H1 (cell line): ENCODE measurements at regions not wholly inside any gene's neighbourhood (a gene's known extent, or its start where the extent isn't known, plus 50 kb on each side); places are given as distances from the start of the nearest gene placed in this dataset.

Experiments
- CTCF ChIA-PET: fragments of 300-600 bp; sonication (Branson Sonifier 250); formaldehyde crosslinking; loops from one replicate; lab custom pipeline; 2021; ENCODE audit not compliant: partially characterized antibody; lab: Charles Lee
- POLR2A ChIA-PET: fragments of 300-600 bp; sonication (Branson Sonifier 250); formaldehyde crosslinking; loops from one replicate; lab custom pipeline; 2021; ENCODE audit warnings: inconsistent platforms; ENCODE audit not compliant: partially characterized antibody; lab: Charles Lee
- DNase-seq, 2 experiments: peaks; one replicate each; pipeline versions ENCODE4 v3.0.0 to v3.0.0-alpha.2; 2010 to 2022; ENCODE audit warnings: low spot score in 2 of 2, low read depth in 1 of 2, mixed read lengths in 1 of 2
- FAIRE-seq: peaks from 2 replicates; lab custom pipeline; 2011; peaks lifted over from hg19 to GRCh38; lab: Jason Lieb, UNC
- H2AFZ ChIP-seq: 2 replicates; pipeline ENCODE4 v1.8.1; 2012; ENCODE audit warnings: low read length, inconsistent platforms
- H2AK5ac ChIP-seq: 2 replicates; pipeline ENCODE4 v1.6.1; 2013; ENCODE audit warnings: low read depth, low read length
- H2BK120ac ChIP-seq: replicated peaks from 2 replicates; pipeline ENCODE3; 2013; ENCODE audit warnings: low read depth, low read length, inconsistent platforms
- H2BK12ac ChIP-seq: 2 replicates; pipeline ENCODE4 v1.6.1; 2013; ENCODE audit warnings: low read depth, low read length
- H2BK15ac ChIP-seq: 2 replicates; pipeline ENCODE4 v1.6.1; 2013; ENCODE audit warnings: low read length
- H2BK20ac ChIP-seq: 2 replicates; pipeline ENCODE4 v1.6.1; 2013; ENCODE audit warnings: low read length
- H2BK5ac ChIP-seq: 2 replicates; pipeline ENCODE4 v1.6.1; 2013; ENCODE audit warnings: low read depth, low read length
- H3K14ac ChIP-seq: 2 replicates; pipeline ENCODE4 v1.6.1; 2013; ENCODE audit warnings: inconsistent platforms; ENCODE audit not compliant: insufficient read length
- H3K18ac ChIP-seq: 2 replicates; pipeline ENCODE4 v1.6.1; 2013; ENCODE audit warnings: low read length; ENCODE audit errors: extremely low read depth
- H3K23ac ChIP-seq: 2 replicates; pipeline ENCODE4 v1.6.1; 2013; ENCODE audit warnings: inconsistent platforms; ENCODE audit not compliant: insufficient read length
- H3K23me2 ChIP-seq: 2 replicates; pipeline ENCODE4 v1.6.1; 2013; ENCODE audit warnings: low read depth, low read length
- H3K27ac ChIP-seq: 2 replicates; pipeline ENCODE4 v1.6.1; 2011; ENCODE audit warnings: low read depth, low read length, inconsistent platforms
- H3K27me3 ChIP-seq, 4 experiments: replicated peaks in 1 of 4; 1 replicate in 1 of 4; 2 replicates in 3 of 4; pipeline versions ENCODE4 v1.6.1 to v1.8.1; 2011 to 2013; ENCODE audit warnings: low read length in 3 of 4, mild to moderate bottlenecking in 3 of 4, inconsistent platforms in 2 of 4, mixed read lengths in 2 of 4, moderate library complexity in 1 of 4; ENCODE audit not compliant: control insufficient read depth in 3 of 4, insufficient read depth in 3 of 4; ENCODE audit errors: extremely low read depth in 1 of 4
- H3K36me3 ChIP-seq, 4 experiments: 2 replicates each; pipeline versions ENCODE4 v1.6.1 to v1.8.1; 2011 to 2013; ENCODE audit warnings: mild to moderate bottlenecking in 4 of 4, low read length in 3 of 4, moderate library complexity in 2 of 4, control low read depth in 1 of 4, inconsistent platforms in 1 of 4; ENCODE audit not compliant: insufficient read depth in 4 of 4, control insufficient read depth in 2 of 4
- H3K4ac ChIP-seq: replicated peaks from 2 replicates; pipeline ENCODE3; 2013; ENCODE audit warnings: low read length, low read depth, mixed read lengths, inconsistent platforms; ENCODE audit not compliant: insufficient read length
- H3K4me1 ChIP-seq, 4 experiments: replicated peaks in 1 of 4; 1 replicate in 1 of 4; 2 replicates in 3 of 4; pipeline versions ENCODE4 v1.6.1 to v1.8.1; 2011 to 2013; ENCODE audit warnings: low read length in 3 of 4, inconsistent platforms in 2 of 4, mixed read lengths in 1 of 4; ENCODE audit not compliant: insufficient read depth in 4 of 4, control insufficient read depth in 3 of 4
- H3K4me2 ChIP-seq, 2 experiments: 2 replicates each; pipeline versions ENCODE4 v1.6.1 to v1.8.1; 2011 to 2013; ENCODE audit warnings: low read depth in 2 of 2, low read length in 2 of 2, control low read depth in 1 of 2, inconsistent platforms in 1 of 2, mild to moderate bottlenecking in 1 of 2; ENCODE audit not compliant: insufficient read depth in 1 of 2
- H3K4me3 ChIP-seq, 4 experiments: fragments of 200-600, 300-600 bp in 1 of 4; sonication (generic), shearing (Covaris generic), sonication (Bioruptor Twin) in 1 of 4; 2 replicates each; pipeline versions ENCODE4 v1.5.1 to v1.8.1; 2011 to 2016; ENCODE audit warnings: low read length in 4 of 4, low read depth in 3 of 4, control low read depth in 2 of 4, inconsistent platforms in 2 of 4, mild to moderate bottlenecking in 2 of 4, mixed read lengths in 1 of 4, moderate library complexity in 1 of 4; ENCODE audit not compliant: insufficient read depth in 2 of 4; ENCODE audit errors: extremely low read depth in 1 of 4
- H3K56ac ChIP-seq: replicated peaks from 2 replicates; pipeline ENCODE3; 2013; ENCODE audit warnings: low read depth, mild to moderate bottlenecking, mixed read lengths, low read length, inconsistent platforms; ENCODE audit not compliant: insufficient read length
- H3K79me1 ChIP-seq: 2 replicates; pipeline ENCODE4 v1.6.1; 2013; ENCODE audit warnings: low read depth, low read length, control low read depth
- H3K79me2 ChIP-seq, 2 experiments: 2 replicates each; pipeline versions ENCODE4 v1.6.1 to v1.8.1; 2012 to 2013; ENCODE audit warnings: low read length in 2 of 2, mild to moderate bottlenecking in 2 of 2, inconsistent platforms in 1 of 2; ENCODE audit not compliant: insufficient read depth in 2 of 2, control insufficient read depth in 1 of 2
- H3K9ac ChIP-seq, 4 experiments: replicated peaks in 1 of 4; 1 replicate in 1 of 4; 2 replicates in 3 of 4; pipeline versions ENCODE4 v1.6.1 to v1.8.1; 2011 to 2013; ENCODE audit warnings: low read depth in 3 of 4, low read length in 3 of 4, control low read depth in 2 of 4, mild to moderate bottlenecking in 2 of 4, moderate library complexity in 2 of 4, inconsistent platforms in 1 of 4; ENCODE audit errors: extremely low read depth in 1 of 4
- H3K9me3 ChIP-seq, 2 experiments: 2 replicates each; pipeline versions ENCODE4 v1.6.1 to v1.8.1; 2012 to 2013; ENCODE audit warnings: mild to moderate bottlenecking in 2 of 2, moderate library complexity in 2 of 2, control low read depth in 1 of 2, inconsistent platforms in 1 of 2, low read depth in 1 of 2, low read length in 1 of 2, mixed read lengths in 1 of 2; ENCODE audit not compliant: insufficient read depth in 2 of 2
- H4K20me1 ChIP-seq, 2 experiments: replicated peaks in 1 of 2; 2 replicates each; pipeline versions ENCODE3 to v1.8.1; 2011 to 2013; ENCODE audit warnings: inconsistent platforms in 2 of 2, low read length in 2 of 2, mild to moderate bottlenecking in 1 of 2; ENCODE audit not compliant: insufficient read depth in 2 of 2, control insufficient read depth in 1 of 2
- H4K5ac ChIP-seq: 2 replicates; pipeline ENCODE4 v1.6.1; 2013; ENCODE audit warnings: low read length, low read depth, mixed read lengths, inconsistent platforms; ENCODE audit not compliant: insufficient read length
- H4K8ac ChIP-seq: 2 replicates; pipeline ENCODE4 v1.8.0; 2013; ENCODE audit warnings: mild to moderate bottlenecking, moderate library complexity, low read length, inconsistent platforms; ENCODE audit not compliant: insufficient read depth; ENCODE audit errors: extremely low read depth
- H4K91ac ChIP-seq: replicated peaks from 2 replicates; pipeline ENCODE3; 2013; ENCODE audit warnings: low read length, mixed read lengths, inconsistent platforms; ENCODE audit not compliant: insufficient read length
- ATF2 ChIP-seq: IDR thresholded peaks from 2 replicates; pipeline ENCODE4 v1.6.1; 2012; ENCODE audit warnings: low read length, inconsistent platforms
- BACH1 ChIP-seq: IDR thresholded peaks from 2 replicates; pipeline ENCODE4 v1.6.1; 2012; ENCODE audit warnings: low read length, improper control_type of control experiment
- BCL11A ChIP-seq, 2 experiments: IDR thresholded peaks; one replicate each; pipeline ENCODE4 v1.6.1; 2011; ENCODE audit warnings: low read depth in 2 of 2, low read length in 2 of 2, mild to moderate bottlenecking in 2 of 2
- CBX5 ChIP-seq: fragments of 300-800, 300-1000 bp; sonication (generic); IDR thresholded peaks from 2 replicates; pipeline ENCODE4 v1.7.1; 2016; ENCODE audit warnings: antibody characterized with exemption, low read length, low read depth
- CEBPB ChIP-seq: IDR thresholded peaks from 2 replicates; pipeline ENCODE4 v1.6.1; 2012; ENCODE audit warnings: low read depth, low read length
- E2F6 ChIP-seq: IDR thresholded peaks from 2 replicates; pipeline ENCODE4 v1.6.1; 2012; ENCODE audit warnings: inconsistent platforms
- GTF2F1 ChIP-seq: IDR thresholded peaks from 2 replicates; pipeline ENCODE4 v1.6.1; 2012; ENCODE audit warnings: low read depth, low read length, improper control_type of control experiment, borderline replicate concordance
- KDM1A ChIP-seq: fragments of 200-600, 300-600 bp; sonication (generic); IDR thresholded peaks from 2 replicates; pipeline ENCODE4 v1.7.1; 2016; ENCODE audit warnings: mild to moderate bottlenecking, low read length, borderline replicate concordance
- KDM5A ChIP-seq: fragments of 200-600 bp; IDR thresholded peaks from 2 replicates; pipeline ENCODE4 v1.7.1; 2012; ENCODE audit warnings: mild to moderate bottlenecking, low read length, inconsistent platforms, mixed read lengths
- NRF1 ChIP-seq: IDR thresholded peaks from 2 replicates; pipeline ENCODE4 v1.6.1; 2011; ENCODE audit warnings: mild to moderate bottlenecking, low read depth, low read length, improper control_type of control experiment
- POU5F1 ChIP-seq: IDR thresholded peaks from 2 replicates; pipeline ENCODE4 v1.6.1; 2011; ENCODE audit warnings: low read depth, mild to moderate bottlenecking, low read length, moderate library complexity
- RXRA ChIP-seq: IDR thresholded peaks from 2 replicates; pipeline ENCODE4 v1.6.1; 2011; ENCODE audit warnings: low read depth, mild to moderate bottlenecking, low read length, moderate library complexity; ENCODE audit not compliant: insufficient read depth
- SP2 ChIP-seq: IDR thresholded peaks from 2 replicates; pipeline ENCODE4 v1.6.1; 2012; ENCODE audit warnings: mild to moderate bottlenecking, low read length, inconsistent platforms
- TBP ChIP-seq: IDR thresholded peaks from 2 replicates; pipeline ENCODE4 v1.6.1; 2011; ENCODE audit warnings: low read depth, low read length, improper control_type of control experiment
- ZNF274 ChIP-seq: IDR thresholded peaks from 2 replicates; pipeline ENCODE4 v1.7.0; 2012; ENCODE audit warnings: low read length, borderline replicate concordance; ENCODE audit errors: extremely low read depth

- ChIA-PET CTCF (no interaction called here), POLR2A (no interaction called here)
- Histone ChIP-seq H3K4me1 (no peaks in the 10 kb centered on the region), H2AFZ (no peak overlapping the region), H3K9ac (no peak overlapping the region), H4K20me1 (no peaks in the 10 kb centered on the region), H3K27me3 (no peaks in the 10 kb centered on the region), H3K4me3 (no peak overlapping the region), H2AK5ac (no peak overlapping the region), H3K14ac (no peak overlapping the region), H2BK15ac (no peak overlapping the region), H2BK12ac (no peak overlapping the region), H2BK20ac (no peak overlapping the region), H3K23me2 (0 out of 2 replicates have a peak, but pooled peaks cover 2% of the 10 kb centered on the region), H3K23ac (no peak overlapping the region), H3K4me2 (no peak overlapping the region), H3K36me3 (no peaks in the 10 kb centered on the region), H3K79me1 (no peaks in the 10 kb centered on the region), H3K79me2 (no peaks in the 10 kb centered on the region), H2BK120ac (no peak overlapping the region), H3K4ac (no peak overlapping the region), H3K18ac (no peak overlapping the region), H4K5ac (no peak overlapping the region), H4K8ac (no peak overlapping the region), H2BK5ac (no peak overlapping the region), H3K56ac (no peak overlapping the region), H3K27ac (no peak overlapping the region), H3K9me3 (no peaks in the 10 kb centered on the region), H4K91ac (no peak overlapping the region)
- TF ChIP-seq ZNF274 (no peak), SP2 (no peak), CBX5 (no peak), POU5F1 (no peak), CEBPB (no peak), BACH1 (no peak), E2F6 (no peak), RXRA (no peak), KDM1A (no peak), BCL11A (IDR thresholded peaks at IDR 0.05; ENCODE audit: low read depth in 2 of 2, low read length in 2 of 2) (no peak), TBP (no peak), GTF2F1 (no peak), KDM5A (no peak), ATF2 (no peak), NRF1 (no peak)
- DNase-seq (no peak), FAIRE-seq (no peak)
Measured at GRCh38 chr13:84466461-84466860, 584.2 kb upstream of the SLITRK1 start.
